HK-2 (cell line): ENCODE measurements at regions not wholly inside any gene's neighbourhood (a gene's known extent, or its start where the extent isn't known, plus 50 kb on each side); places are given as distances from the start of the nearest gene placed in this dataset.

Experiments used
- DNase-seq: peaks from one replicate; pipeline ENCODE4 v3.0.0-alpha.2; 2018; ENCODE audit not compliant: unreplicated experiment

DNA sequence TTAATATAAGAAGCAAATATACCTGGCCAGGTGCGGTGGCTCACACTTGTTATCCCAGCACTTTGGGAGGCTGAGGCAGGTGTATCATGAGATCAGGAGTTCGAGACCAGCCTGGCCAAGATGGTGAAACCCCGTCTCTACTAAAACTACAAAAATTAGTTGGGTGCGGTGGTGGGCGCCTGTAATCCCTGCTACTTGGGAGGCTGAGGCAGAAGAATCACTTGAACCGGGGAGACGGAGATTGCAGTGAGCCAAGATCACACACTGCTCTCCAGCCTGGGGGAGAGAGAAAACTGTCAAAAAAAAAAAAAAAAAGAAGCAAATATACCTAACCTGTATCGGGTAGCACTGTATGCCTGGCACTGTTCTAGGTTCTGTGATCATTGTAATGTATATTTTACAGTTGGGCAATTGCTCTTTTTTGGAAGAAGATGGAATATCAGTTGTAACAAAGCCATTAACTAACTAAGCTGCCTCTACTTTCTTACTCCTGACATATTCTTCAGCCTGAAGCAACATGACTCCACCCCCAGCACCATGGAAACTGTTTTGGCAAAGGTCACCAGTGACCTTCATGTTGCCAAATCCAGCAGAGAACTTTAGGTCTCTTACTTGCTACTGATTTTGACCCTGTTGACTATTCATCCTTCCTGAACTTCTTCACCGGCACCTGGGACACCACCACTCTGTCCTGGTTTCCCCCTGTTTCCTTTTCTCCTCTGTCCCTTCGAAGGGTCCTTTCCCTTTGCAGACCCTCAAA lies 203.8 kb downstream of the RPLP1 start:
- no peak for DNase-seq

DNA sequence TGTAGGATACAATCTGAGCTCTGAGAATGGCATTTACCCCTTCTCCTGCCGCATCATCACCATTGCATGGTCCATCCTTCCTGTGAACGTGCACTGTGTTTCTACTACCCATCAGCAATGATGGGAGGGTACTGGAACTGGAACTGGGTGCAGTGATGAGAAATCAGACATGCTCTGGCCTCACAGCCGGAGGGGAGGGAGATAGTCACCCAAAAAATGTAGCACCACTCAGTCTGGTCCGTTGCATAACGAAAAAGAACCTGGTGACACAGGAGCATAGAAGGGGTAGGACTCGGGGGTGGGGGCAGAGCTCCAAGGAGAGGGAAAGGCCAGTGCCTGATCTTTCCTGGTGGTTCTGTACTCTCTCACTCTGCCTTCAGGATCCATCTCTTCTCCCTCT lies 205.0 kb downstream of the RPLP1 start:
- no peak for DNase-seq

DNA sequence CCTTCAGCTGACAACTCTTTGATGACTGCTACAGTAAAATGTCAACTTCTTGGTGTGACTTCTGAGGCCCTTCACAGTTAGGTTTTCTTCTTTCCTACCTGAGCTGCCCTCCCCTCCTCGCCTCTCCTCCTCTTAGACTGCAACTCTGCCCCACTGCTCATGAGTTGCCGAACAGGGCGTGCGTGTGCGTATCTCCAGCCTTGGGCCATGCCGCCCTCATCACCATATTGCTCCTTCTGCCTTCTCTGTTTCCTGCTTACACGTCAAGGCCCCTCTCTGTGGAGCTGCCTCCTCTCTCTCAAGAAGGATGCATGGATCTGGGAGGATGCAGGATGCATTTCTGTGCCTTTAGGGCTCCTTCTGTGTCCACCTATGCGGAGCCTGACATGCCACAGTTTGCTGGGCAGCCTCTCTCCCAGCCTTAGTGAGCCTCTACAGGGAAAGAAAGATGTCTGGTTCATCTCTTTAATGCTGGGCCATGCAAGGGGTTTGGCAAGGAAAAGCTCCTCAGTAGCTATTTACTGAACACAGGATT lies 205.9 kb downstream of the RPLP1 start:
- DNase-seq = no peak

DNA sequence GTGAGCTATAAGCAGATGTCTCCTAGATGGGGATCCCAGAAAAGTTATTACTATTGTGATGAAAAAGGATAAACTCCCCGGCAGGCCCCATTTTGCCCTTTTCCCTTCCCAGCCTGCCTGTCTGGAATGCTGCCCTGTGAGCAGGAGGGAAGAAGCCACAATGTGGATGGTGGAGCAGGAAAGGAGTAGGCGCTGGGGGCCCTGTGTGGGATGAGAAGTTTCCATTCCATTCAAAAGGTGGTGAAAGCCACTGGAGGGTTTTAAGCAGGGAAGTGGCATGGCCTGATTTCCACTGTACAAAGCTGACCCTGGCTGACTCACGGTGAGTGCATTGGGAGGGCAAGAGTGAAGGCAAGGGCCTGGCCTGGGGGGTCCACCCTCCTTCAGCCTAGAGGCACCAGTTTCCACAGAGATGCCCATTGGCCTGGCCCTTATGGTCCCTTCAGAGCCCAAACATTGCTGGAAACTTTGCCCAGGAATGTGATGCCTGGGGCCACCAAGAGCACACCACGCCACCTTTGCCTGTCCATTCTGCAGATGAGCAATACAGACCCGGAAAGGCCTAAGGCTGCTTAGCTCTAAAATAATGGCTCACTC lies 206.9 kb downstream of the RPLP1 start:
- DNase-seq = no peak

DNA sequence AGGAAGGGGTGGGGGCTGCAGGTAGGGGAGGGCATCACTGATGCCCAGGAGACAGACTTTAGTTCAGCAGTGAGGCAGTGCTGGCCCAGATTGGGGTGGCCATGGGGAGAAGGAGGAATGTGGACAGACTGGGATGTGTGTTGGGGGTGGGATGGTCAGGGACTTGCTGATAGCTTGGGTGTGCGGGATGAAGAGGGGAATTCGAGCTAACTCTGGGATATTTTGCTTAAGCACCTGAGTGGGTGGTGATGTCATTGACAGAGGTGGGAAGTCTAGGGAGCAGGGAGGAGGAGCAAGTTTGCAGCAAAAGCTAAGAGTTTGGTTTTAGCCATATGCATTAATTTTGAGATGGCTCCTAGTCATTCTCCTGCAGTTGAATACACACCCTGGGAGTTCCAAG lies 207.5 kb downstream of the RPLP1 start:
- no peak for DNase-seq

DNA sequence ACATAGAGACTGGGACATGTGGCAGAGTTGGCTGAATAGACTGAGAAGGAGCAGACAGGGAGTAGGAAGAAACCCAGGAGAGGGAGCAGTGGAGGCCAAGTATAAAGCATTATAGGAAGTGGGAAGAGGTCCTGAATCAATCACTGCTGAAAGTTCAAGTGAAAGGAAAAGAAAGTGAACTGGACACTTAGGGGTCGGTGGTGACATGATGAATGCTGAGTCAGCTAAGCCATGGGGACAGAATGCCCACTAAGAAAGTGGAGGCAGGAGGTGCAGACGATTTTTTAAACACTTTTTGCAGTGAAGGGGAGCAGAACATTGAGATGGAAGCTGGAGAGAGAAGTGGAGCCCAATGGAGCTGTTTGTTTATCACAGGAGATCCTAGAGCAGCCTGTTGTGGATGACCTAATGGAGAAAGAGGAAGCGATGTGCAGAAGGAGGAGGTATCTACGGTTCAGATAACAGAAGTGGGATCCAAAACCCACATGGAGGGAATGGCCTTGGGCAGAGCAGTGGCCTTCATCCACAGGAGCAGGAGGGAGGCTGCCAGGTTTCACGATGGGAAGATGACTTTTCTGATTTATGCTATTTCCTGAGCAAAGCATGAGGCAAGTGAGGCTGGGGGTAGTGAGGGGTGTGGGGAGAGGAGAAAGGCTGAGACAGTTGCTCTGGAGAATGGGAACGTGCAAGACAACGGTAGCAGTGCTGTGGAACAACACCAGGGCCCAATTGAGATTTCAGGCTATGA lies 208.2 kb downstream of the RPLP1 start:
- DNase-seq = no peak

DNA sequence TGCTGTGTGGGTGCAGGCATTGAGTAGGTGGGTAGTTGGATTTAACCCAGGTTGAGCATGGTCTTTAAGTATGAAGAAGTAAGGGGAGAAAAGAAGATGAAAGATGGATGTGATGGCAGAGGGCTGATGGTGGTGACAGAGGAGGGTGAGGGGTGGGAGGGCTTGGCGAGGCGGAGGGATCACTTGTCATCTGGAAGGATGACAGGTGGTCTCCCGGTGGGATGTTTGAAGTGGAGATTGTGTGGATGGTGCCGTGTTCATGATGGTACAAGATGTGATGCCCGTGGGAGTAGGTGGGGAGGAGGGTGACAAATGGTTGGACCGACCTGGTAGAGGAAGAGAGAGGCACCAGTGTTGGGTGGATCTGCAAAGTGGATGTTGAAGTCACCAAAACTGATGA lies 208.8 kb downstream of the RPLP1 start:
- DNase-seq = no peak

DNA sequence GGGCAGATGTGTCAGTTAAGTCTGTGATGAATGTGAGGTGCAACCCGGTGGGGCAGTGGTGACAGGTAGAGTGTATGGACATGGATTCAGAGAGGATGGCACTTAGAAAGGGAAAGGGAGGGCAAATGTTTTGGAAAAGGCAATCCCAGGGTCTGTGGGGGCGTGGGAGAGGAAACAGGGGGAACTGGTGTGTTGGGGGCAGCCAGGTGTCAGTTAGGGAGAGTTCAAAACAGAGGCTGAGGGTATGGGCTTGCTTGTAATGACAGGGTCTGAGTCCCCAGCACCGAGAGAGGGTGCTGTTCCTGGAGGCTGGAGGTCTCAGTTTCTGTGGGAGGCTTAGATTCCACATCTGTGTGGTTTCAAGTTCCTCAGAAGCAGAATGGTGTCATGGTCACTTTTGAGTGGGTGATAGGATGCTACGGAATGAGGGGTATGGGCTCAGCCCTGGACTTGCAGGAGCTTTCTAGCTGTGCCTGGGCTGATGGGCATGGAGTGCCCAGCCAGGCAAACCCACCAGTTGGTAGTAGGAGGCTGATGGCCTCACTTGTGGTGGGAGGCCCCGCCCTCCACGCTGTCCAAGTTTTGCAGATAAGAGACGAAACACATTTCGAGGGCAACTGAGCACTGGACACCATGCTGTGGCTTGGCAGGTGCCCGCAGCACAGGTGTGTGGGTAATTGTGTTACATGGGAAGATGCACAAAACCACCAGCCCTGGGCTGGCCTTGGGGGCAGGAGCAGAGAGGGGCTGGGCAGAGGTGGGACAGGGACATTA lies 209.4 kb downstream of the RPLP1 start:
- no peak for DNase-seq

DNA sequence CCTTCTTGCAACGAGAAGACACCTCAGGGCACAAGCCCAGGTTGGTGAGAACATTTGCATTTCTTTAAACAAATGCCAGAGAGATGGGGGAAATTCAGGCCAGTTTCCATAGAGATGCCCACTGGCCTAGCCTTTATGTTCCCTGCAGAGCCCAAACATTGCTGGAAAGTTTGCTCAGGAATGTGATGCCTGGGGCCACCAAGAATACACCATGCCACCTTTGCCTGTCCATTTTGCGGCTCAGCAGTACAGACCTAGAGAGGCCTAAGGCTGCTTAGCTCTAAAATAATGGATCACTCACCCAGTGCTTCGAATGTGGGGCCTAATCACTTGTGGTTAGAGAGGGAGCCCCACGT lies 210.0 kb downstream of the RPLP1 start:
- DNase-seq = no peak

DNA sequence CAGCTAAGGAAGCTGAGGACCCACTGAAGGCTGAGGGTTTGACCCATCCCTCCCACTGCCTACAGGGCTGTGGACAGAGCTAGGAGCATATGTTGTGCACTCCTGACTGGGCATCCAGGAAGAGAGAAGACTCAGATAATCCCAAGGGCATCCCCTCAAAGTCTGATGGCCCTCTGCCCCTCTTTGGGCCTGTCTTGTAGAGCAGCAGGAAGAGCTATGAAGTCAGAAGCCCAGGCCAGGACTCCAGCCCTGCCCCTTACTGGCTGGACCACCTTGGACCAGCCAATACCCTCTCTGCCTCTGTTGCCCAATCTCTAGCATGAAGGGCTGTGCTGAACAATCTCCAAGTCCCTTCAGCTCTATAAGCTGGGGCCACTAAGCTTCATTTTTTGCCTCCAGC lies 210.8 kb downstream of the RPLP1 start:
- DNase-seq = no peak

DNA sequence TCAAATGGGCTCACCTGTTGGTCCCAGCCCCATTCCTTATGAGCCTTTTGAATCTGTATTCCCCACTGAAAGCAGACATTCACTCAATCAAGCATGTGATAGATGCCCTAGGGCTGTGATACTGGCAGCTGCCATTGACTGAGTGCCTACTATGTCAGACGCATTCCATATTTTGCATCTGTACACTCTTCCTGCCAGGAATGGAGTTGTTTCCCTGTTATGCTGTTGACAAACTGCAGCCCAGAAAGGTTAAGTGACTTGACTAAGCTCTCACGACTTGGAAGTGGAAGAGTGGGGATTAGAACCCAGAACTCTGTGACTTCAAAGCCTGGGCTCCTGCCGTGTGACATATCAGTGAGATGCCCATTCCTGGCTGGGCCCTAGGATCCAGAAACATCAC lies 211.4 kb downstream of the RPLP1 start:
- DNase-seq = no peak

DNA sequence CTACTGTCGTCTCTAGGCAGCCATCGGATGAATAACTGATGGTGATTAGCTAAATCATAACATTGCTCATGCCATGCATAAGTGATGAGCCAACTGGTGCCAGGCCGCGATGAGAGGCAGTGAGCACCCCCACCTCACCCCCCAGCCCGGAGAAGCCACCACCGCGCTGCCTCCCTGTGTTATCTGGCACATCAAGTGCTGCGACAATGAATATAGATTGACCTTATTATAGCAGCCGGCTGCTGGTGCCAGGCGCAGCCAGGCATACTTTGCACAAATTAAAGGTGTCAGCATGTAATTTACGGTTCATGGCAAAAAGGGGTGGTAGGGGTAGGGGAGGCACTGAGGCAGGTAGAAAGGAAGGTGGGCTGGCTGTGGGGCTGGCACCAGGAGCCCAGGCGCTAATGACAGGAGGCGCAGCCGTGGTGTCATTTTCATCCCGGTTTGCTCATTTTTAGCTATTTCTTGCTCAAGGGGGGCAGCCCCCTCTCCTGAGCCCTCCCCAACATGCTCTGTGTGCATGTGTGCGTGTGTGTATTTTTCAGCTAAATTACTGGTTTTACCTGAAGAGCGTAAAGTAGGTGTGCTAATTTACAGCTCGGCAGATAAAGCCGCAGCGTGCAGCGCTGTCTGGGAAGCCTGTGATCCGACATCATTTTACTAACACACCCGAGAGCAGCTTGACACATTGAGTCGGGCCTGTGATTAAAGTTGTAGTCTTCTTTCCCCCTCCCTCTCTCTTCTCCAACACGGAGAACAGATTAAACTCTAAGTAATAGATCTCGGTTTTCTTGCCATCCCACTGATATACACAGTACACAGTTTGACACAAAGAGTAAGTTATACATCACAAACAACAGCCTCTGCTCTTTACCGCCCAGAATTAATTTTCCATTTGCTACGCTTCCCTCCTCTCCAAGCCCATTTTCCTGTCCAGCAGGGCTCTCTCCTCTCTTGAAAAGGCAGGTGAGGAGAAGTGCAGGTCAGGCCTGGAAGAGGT lies 212.3 kb downstream of the RPLP1 start:
- no peak for DNase-seq

DNA sequence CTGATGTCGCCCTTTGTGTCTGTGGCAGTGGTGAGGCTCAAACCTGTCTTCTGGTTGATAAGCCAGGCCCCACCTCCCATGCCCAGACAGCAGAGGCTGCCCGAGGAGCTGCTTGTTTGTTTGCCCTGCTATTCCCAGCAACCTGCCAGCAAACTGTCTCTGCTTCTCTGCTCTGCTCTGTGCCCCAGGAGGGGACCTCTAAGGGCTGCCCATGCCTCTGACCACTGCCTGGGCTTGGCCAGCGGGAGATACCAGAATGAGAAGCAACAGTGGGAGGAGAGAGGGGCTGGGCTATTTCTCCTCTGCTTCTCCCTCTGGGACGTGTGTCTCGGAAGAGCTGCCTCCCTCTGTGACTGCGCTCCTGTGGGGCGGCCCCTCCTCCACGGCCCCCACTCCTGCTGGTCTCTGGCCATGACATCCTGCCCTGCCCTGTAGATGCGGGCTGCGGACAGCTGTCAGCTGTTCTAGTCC lies 213.1 kb downstream of the RPLP1 start:
- DNase-seq = no peak

DNA sequence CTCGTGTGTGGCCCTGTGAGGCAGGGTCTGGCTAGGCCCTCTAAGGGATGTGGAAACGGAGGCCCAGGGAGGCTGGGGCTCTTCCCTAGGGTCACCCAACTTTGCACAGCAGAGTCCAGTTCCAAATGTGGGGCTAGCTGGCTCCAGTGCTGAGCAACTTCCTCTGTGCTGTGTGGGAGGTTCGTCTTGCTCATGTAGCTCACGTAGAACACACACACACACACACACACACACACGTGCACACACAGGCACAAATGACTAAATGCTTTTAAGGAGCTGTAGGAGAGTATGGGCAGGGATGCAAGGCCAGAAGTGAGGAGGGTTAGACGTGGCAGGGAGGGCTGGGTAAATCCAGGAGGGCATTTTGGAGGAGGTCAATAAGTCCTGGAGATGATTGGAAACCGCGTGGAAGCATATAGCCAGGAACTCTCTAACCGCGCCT lies 213.8 kb downstream of the RPLP1 start:
- no peak for DNase-seq

DNA sequence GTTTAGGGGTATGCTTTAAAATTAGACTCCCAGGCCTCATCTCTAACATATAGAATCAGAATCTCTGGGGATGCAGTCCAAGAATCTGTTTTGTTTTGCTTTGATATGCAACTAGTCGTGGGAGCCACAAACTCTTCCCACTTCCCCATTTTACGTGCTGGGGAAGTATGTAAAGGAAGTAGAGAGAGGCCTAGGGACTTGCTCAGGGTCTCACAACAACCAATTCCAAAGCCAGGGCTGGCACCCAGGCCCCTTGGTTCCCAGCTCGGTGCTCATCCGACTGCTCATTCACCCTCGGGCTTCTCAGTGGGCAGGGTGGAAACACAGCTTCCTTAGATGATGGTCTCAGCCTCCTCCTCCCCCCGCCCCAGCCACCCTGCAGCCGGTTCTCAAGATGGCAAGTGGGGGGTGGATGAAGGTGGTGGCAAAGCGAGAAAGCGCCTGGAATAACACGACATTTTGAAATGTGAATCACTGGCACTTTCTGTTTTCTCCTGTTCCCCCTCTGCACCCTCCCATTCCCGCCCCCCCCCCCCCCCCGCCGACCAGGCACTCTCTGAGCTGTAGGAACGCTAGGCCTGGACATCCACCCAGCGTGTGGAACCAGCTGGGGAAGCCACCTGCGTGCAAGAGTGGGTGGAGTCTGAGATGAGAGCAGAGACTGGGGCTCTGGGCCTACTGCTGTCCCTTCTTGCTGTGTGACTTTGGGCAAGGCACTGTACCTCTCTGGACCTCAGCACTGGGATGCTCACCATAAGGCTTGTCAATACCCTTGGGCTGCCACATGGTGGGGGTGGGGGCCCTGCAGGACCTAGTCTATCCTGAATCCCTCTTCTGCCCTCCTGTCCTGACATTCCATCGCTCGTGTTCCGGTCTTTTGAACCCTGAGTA lies 214.5 kb downstream of the RPLP1 start:
- no peak for DNase-seq

DNA sequence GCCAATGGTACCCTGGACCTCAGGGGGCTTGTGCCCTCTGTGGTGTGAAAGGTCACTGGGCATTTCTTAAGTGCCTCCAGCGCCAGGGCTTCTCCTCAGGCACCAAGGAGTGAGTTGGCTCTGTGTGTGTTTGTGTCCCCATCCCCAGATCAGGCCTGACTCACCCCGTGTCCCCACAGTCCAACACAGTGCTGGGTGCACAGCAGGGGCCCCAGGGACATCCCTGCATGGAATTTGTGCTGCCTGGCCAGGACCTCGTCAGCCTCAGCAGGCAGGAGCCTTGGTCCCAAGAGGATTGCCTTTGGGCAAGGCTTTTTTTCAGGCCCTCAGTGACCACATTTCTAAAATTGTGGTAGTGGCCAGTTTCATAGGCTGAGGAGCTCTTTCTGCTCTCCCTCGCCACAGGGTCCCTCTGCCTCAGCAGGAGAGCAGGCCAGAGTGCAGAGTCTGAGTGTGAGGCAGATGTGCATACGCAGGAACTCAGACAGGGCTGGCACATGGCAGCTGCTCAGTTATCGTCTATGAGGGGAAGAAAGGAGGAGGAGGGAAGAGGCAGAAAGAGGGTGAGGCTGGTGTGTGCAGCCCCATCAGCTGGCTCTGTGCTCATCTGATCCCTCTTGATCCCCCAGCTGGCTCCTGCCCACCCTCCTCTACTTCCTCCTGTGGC lies 215.6 kb downstream of the RPLP1 start:
- DNase-seq = no peak

DNA sequence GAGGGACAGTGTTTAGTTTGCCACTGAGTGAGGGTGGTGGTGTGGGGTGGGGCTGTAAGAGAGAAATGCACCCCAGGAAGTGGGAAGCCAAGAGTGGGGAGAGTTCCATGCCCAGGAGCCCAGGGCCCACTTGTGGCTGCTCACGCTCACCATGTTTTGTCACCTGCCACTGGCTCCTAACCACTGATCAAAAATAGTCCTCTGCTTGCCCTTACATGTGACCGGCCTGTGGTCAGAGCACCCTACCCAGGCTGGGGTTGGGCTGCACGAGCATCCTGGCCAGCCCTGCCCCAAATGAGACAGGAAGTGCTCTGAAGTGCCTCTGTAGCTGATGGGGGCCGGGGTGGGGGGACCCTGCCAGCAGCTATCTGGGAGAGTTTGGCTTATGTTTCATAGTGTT lies 216.3 kb downstream of the RPLP1 start:
- no peak for DNase-seq

DNA sequence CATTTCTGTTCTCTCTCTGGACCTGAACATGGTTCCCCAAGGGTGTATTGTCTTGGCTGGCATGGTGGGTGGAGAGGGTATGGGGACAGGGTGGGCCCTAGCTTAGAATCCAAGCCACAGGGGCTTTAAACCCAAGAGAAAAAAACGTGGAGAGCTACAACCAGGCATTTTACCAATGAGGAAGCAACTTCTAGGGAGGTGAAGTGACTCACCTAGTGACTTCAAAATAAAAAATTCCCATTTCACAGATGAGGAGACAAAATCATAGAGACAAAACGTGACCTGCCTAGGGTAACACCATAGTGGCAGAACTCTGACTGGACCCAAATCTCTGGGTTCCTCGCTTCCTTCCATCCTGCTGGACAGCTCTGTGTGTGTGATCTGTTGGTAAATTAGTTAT lies 216.8 kb downstream of the RPLP1 start:
- no peak for DNase-seq

DNA sequence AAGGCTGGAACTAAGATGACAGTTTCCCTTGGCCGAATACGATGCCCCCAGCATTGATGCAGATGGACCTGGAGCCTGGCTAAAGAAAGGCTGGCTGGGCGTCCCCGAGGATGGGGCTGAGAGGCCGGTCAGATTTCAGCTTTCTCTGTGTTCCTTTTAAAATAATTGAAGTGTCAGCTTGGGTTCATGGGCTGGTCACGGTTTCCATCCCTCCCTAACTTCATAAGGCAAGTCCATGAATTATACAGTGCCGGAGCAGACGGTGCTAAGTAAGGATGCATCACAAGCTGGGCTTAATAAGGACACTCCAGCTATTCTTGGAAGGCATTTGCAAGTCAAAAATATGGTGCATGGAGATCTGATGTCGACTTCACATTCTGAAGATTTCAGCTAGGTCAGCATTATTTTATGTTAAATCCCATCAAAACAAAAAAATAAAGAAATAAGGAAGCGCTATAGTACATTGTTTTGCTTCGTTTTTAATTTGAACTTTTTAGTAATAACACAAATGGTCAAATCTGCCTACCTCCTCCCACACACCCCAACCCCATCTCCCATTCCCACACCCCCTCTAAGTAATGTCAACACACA lies 220.8 kb downstream of the RPLP1 start:
- DNase-seq = no peak
